ENCODE measurements at regions not wholly inside any gene's neighbourhood (a gene's known extent, or its start where the extent isn't known, plus 50 kb on each side); places are given as distances from the start of the nearest gene placed in this dataset.

- TF ChIP-seq POLR2AphosphoS5 (IDR thresholded peaks at IDR 0.05; ENCODE audit: borderline replicate concordance, low read depth, low read length) (no peak), EZH2 (IDR thresholded peaks at IDR 0.05) (no peak), FOXP2 (optimal IDR thresholded peaks at IDR 0.05; ENCODE audit: control extremely low read depth, extremely low read length, insufficient read depth) (no peak)
These were observed 115.6 kb upstream of the IGSF21 start for GRCh38 chr1:17991996-17992395.
